ENCODE measurements at regions not wholly inside any gene's neighbourhood (a gene's known extent, or its start where the extent isn't known, plus 50 kb on each side); places are given as distances from the start of the nearest gene placed in this dataset.
A peak's percentile ranks its signal among the peaks of the same experiment; 100 is the strongest.

DNA sequence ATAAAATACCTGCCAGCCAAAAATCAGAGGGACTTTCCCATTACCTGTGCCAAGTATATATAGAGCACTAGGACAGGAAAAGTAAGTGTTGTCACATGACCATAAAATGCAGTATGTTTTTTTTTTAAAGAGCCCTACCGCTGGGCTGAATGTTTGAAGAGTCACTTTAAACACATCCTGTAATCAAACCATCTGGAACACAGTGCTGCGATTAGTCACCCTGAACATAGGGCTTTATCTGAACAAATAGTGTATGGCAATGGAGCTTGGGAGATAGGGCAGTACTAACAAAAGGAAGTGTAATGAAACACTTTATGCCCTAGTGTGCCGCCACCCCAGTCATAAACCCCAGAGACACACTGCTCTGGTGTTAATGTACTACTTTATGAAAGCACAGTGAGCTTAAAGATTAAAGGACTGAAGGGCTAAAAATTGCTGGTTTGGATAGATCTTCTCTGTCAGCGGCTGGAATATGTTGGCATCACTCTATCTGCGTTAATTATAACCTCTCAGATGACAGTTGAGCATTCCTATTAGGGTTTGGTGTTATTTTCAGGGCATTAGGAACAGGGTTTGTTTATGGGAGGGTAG is 90.4 kb downstream of the ZNF608 start (continued):
- TF ChIP-seq RAD21 (CRISPR knock-in tag; conservative IDR thresholded peaks at IDR 0.05 in 1 of 2, IDR thresholded peaks at IDR 0.05 in 1 of 2) (peak in 1 of 2 experiments; percentile 24; a peak in 2 of 4 replicates), COPS2 (conservative IDR thresholded peaks at IDR 0.05) (no peak), SRSF9 (IDR thresholded peaks at IDR 0.05; ENCODE audit: borderline replicate concordance, low read depth, low read length) (no peak), ARHGAP35 (IDR thresholded peaks at IDR 0.05; ENCODE audit: partially characterized antibody) (no peak), KAT7 (CRISPR knock-in tag; IDR thresholded peaks at IDR 0.05; ENCODE audit: borderline replicate concordance) (no peak), ZNF584 (CRISPR knock-in tag; IDR thresholded peaks at IDR 0.05; ENCODE audit: low read depth) (0 out of 2 replicates have a peak, but pooled peaks have one; percentile 40), ZNF143 (CRISPR knock-in tag; IDR thresholded peaks at IDR 0.05) (no peak), POLR2B (IDR thresholded peaks at IDR 0.05; ENCODE audit: low read depth, partially characterized antibody) (no peak), ARNT (IDR thresholded peaks at IDR 0.05) (peak; percentile 79 to 81; a peak in 3 of 4 replicates), ATF7 (IDR thresholded peaks at IDR 0.05) (peak; percentile 60), ETS2 (tag; IDR thresholded peaks at IDR 0.05; ENCODE audit: borderline replicate concordance, poor library complexity, severe bottlenecking) (no peak), TAF1 (IDR thresholded peaks at IDR 0.05; ENCODE audit: control insufficient read depth, extremely low read depth, insufficient read depth, low read length, severe bottlenecking) (no peak), SRF (CRISPR knock-in tag; IDR thresholded peaks at IDR 0.05) (no peak), ZNF785 (CRISPR knock-in tag; IDR thresholded peaks at IDR 0.05) (no peak), MTA2 (IDR thresholded peaks at IDR 0.05; ENCODE audit: low read depth) (peak; percentile 82), TBL1XR1 (IDR thresholded peaks at IDR 0.05; ENCODE audit: low read length in 2 of 2) (peak in 1 of 2 experiments; percentile 85; a peak in 3 of 4 replicates), ZNF324 (CRISPR knock-in tag; IDR thresholded peaks at IDR 0.05) (no peak)
- TF ChIP-seq, protein P1, sequence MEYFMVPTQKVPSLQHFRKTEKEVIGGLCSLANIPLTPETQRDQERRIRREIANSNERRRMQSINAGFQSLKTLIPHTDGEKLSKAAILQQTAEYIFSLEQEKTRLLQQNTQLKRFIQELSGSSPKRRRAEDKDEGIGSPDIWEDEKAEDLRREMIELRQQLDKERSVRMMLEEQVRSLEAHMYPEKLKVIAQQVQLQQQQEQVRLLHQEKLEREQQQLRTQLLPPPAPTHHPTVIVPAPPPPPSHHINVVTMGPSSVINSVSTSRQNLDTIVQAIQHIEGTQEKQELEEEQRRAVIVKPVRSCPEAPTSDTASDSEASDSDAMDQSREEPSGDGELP (CRISPR knock-in tag; IDR thresholded peaks at IDR 0.05; ENCODE audit: borderline replicate concordance): no peak
- TF ChIP-seq, protein P2, sequence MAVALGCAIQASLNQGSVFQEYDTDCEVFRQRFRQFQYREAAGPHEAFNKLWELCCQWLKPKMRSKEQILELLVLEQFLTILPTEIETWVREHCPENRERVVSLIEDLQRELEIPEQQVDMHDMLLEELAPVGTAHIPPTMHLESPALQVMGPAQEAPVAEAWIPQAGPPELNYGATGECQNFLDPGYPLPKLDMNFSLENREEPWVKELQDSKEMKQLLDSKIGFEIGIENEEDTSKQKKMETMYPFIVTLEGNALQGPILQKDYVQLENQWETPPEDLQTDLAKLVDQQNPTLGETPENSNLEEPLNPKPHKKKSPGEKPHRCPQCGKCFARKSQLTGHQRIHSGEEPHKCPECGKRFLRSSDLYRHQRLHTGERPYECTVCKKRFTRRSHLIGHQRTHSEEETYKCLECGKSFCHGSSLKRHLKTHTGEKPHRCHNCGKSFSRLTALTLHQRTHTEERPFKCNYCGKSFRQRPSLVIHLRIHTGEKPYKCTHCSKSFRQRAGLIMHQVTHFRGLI (CRISPR knock-in tag; IDR thresholded peaks at IDR 0.05): no peak
- TF ChIP-seq, protein P3, sequence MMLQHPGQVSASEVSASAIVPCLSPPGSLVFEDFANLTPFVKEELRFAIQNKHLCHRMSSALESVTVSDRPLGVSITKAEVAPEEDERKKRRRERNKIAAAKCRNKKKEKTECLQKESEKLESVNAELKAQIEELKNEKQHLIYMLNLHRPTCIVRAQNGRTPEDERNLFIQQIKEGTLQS (IDR thresholded peaks at IDR 0.05): peak; percentile 87
- TF ChIP-seq, protein P3 (CRISPR knock-in tag; conservative IDR thresholded peaks at IDR 0.05): peak; percentile 55; the same call in 1 of the 2 replicates
- TF ChIP-seq, protein P4, sequence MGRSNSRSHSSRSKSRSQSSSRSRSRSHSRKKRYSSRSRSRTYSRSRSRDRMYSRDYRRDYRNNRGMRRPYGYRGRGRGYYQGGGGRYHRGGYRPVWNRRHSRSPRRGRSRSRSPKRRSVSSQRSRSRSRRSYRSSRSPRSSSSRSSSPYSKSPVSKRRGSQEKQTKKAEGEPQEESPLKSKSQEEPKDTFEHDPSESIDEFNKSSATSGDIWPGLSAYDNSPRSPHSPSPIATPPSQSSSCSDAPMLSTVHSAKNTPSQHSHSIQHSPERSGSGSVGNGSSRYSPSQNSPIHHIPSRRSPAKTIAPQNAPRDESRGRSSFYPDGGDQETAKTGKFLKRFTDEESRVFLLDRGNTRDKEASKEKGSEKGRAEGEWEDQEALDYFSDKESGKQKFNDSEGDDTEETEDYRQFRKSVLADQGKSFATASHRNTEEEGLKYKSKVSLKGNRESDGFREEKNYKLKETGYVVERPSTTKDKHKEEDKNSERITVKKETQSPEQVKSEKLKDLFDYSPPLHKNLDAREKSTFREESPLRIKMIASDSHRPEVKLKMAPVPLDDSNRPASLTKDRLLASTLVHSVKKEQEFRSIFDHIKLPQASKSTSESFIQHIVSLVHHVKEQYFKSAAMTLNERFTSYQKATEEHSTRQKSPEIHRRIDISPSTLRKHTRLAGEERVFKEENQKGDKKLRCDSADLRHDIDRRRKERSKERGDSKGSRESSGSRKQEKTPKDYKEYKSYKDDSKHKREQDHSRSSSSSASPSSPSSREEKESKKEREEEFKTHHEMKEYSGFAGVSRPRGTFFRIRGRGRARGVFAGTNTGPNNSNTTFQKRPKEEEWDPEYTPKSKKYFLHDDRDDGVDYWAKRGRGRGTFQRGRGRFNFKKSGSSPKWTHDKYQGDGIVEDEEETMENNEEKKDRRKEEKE (IDR thresholded peaks at IDR 0.05; ENCODE audit: borderline replicate concordance in 1 of 2, control insufficient read depth in 1 of 2, low read depth in 2 of 2, low read length in 1 of 2): no peak

All from K562 (cell line).